ENCODE measurements at regions not wholly inside any gene's neighbourhood (a gene's known extent, or its start where the extent isn't known, plus 50 kb on each side); places are given as distances from the start of the nearest gene placed in this dataset.

- no peak for DNase-seq
These were observed 115.7 kb upstream of the SALL4 start for GRCh38 chr20:51917886-51918535.

- DNase-seq, result no peak
These were observed 113.9 kb upstream of the SALL4 start for GRCh38 chr20:51916244-51916643.

- DNase-seq, result no peak
These were observed 112.4 kb upstream of the SALL4 start for GRCh38 chr20:51914758-51915157.

DNA sequence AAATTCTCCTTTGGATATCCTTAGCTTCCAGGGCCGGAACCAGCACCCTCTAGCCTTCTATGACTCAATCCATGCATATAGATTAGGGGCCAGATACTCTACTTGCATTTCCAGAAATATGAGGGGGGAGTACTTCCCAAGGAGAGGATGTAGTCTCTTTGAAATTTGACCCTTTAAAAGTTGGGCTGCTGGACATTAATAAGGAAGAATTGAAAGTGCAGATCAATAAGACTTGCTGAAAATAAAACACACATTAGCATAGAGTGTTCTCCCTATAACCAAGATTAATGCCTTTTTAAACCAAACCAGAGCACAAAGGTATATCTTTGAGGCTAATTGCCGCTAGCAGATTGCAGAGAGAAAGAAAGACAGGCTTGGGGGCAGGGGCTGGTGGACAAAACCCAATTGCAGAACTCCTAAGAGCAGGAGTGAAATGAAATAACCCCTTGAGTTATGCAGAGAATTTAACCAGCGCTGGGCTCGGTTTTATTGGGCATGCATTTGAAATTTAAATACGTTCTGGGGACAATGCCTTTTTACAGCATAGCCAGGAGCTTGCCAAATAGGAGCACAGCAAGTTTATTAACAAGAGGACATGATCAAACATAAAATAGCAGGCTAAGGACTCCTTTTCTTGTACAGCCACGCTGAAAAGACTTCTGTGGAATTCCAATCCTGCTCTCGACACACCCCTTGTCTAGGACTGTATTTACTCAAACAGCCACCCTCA lies 108.2 kb upstream of the SALL4 start:
- no peak for DNase-seq

- DNase-seq, result no peak
These were observed 104.4 kb upstream of the SALL4 start for GRCh38 chr20:51906679-51907078.

GRCh38 chr20:51906049-51906448 lies 103.7 kb upstream of the SALL4 start:
- no peak for DNase-seq

DNA sequence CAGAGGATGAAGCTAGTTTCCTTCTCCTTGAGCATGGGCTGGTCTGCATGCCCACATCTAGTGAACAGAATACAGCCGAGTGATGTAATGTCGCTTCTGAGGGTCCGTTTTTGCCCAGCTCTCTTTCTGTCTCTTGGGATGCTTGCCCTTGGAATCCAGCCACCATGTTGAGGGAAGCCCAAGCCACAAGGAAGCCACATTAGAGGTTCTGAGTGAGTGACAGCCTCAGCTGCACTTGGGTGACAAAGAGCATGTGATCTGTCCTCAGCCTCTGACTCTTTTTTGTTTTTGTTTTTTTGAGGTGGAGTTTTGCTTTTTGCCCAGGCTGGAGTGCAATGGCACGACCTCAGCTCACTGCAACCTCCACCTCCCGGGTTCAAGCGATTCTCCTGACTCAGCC lies 100.6 kb upstream of the SALL4 start:
- no peak for DNase-seq

DNA sequence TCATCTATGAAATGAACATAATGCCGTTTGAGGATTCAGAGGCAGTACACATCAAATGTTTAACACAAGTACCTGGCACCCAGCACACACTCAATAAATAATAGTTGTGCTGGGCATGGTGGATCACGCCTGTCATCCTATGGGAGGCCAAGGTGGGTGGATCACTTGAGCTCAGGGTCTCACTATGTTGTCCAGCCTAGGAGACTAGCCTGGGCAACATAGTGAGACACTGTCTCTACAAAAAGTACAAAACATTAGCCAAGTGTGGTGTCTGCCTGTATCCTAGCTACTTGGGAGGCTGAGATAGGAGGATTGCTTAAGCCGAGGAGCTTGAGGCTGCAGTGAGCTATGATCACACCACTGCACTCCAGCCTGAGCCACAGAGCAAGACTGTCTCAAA lies 98.1 kb upstream of the SALL4 start:
- no peak for DNase-seq

DNA sequence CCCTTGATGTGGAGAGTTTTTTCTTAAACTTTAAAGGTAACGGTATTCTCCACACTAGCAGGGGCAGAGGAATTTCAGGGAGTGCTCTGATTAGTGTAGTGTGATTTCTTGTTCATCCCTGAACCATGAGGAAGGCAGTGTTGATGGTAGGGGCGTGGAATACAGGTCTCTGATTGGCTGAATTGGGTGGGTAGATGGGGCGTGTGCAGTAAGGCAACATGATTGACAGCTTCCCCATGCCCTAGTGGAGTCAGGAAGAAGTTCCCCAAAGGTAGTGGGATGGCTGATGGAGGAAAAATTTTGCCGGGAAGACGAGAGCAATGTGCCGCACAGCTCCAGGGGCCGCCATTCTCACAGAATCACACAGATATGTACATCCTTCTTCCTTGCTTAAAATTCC lies 97.4 kb upstream of the SALL4 start:
- no peak for DNase-seq

GRCh38 chr20:51898788-51899187 lies 96.5 kb upstream of the SALL4 start:
- no peak for DNase-seq

DNA sequence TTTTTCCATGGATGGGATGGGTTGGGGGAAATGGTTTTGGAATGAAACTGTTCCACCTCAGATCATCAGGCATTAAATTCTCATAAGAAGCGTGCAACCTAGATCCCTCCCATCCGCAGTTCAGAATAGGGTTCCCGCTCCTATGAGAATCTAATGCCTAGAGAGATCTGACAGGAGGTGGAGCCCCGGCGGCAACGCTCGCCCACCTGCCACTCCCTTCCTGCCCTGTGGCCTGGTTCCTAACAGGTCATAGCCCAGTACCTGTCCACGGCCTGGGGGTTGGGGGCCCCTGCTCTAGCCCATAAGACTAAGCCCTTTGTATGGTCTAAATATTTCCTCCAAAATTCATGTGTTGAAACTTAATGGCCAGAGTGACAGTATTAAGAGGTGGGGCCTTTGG lies 92.3 kb upstream of the SALL4 start:
- DNase-seq, result no peak

- no peak for DNase-seq
These were observed 91.9 kb upstream of the SALL4 start for GRCh38 chr20:51894201-51894600.

GRCh38 chr20:51893723-51894122 lies 91.4 kb upstream of the SALL4 start:
- DNase-seq, result no peak

DNA sequence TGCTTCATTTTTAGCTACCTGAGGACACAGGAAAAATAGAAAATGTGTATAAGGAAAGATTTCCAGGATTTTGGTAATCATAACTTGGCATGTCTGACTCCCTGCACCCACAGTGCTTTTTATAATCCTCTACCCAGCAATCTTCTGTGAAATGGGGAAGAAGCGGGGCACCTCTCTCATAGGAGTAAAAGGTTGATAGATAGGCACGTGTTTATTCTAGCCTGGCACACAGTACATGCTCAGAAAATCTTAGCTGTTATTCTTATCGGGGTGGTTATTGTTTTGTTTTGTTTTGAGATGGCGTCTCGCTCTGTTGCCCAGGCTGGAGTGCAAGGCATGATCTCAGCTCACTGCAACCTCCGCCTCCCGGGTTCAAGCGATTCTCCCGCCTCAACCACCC lies 87.7 kb upstream of the SALL4 start:
- no peak for DNase-seq

- DNase-seq, result no peak
These were observed 87.1 kb upstream of the SALL4 start for GRCh38 chr20:51889466-51889865.

DNA sequence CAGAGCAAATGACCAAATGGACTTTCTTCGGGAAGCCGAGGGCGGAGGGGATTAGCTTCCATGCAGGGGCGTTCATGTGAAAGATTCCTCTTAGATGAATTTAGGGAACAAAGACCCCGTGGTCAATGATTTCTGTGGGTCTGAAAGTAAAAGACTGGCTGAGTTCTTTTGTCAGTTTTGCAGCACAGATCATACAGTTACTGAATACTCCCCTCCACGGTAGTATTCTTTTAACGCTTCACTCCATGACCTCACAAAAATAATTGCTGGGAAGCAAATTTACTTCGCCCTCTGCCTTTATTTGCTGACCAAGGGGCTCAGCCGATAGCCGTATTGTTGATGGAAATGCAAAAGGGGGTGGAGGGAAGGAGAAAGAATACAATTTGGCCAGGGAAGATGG lies 86.0 kb upstream of the SALL4 start:
- DNase-seq, result no peak

- DNase-seq, result no peak
These were observed 84.7 kb upstream of the SALL4 start for GRCh38 chr20:51886891-51887608.

- no peak for DNase-seq
These were observed 84.0 kb upstream of the SALL4 start for GRCh38 chr20:51886341-51886740.

- no peak for DNase-seq
These were observed 82.2 kb upstream of the SALL4 start for GRCh38 chr20:51884561-51884960.

- DNase-seq, result no peak
These were observed 77.9 kb upstream of the SALL4 start for GRCh38 chr20:51880188-51880587.

- DNase-seq, result no peak
These were observed 74.1 kb upstream of the SALL4 start for GRCh38 chr20:51876313-51876940.

GRCh38 chr20:51873652-51874051 lies 71.3 kb upstream of the SALL4 start:
- DNase-seq, result no peak

GRCh38 chr20:51871943-51872342 lies 69.6 kb upstream of the SALL4 start:
- DNase-seq, result no peak

DNA sequence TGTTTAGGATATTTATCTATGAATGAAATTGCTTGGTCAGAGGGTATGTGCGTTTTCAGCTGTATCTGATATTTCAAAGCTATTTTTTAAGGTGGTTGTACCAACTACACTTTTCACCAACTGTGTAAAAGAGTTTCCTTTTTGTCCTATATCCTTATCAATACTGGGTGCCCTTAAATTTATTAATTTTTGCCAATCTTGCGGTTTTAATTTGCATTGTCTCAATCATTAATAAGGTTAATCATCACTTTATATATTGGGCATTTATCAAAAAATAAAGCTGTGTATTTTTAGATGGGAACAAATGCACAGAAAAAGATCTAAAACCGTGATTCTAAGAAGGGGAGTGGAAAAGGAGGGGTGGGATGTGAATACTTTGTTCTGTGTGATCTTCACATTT lies 66.7 kb upstream of the SALL4 start:
- DNase-seq, result no peak
